GM12878 (cell line): ENCODE measurements at regions not wholly inside any gene's neighbourhood (a gene's known extent, or its start where the extent isn't known, plus 50 kb on each side); places are given as distances from the start of the nearest gene placed in this dataset.

Experiments used
- ATAC-seq: fragments of 200-7000 bp; cut with Tn5 transposase; 3 replicates; pipeline ENCODE4 v1.9.1; 2020; ENCODE audit warnings: mild to moderate bottlenecking, moderate library complexity
- BruUV-seq: library from RNA; stranded (reverse); fragments of 400-500 nt; replicated peaks from 2 replicates; lab custom pipeline; 2021; lab: Mats Ljungman, UMichigan
- CTCF ChIA-PET: fragments of 300-600 bp; sonication (Branson Sonifier 250); formaldehyde crosslinking; extraction: SDS; loops from one replicate; lab custom pipeline; 2021; ENCODE audit warnings: inconsistent platforms; lab: Yijun Ruan, JAX
- POLR2A ChIA-PET: fragments of 350-600 bp; formaldehyde crosslinking; extraction: SDS; loops from one replicate; lab custom pipeline; 2021; ENCODE audit warnings: inconsistent platforms; lab: Charles Lee
- RAD21 ChIA-PET: fragments of 300-600 bp; sonication (Branson Sonifier 250); formaldehyde crosslinking; loops from one replicate; lab custom pipeline; 2023; ENCODE audit warnings: antibody characterized with exemption; ENCODE audit not compliant: unreplicated experiment; lab: Charles Lee
- SMC1A ChIA-PET: fragments of 300-600 bp; sonication (Branson Sonifier 250); formaldehyde crosslinking; loops from one replicate; lab custom pipeline; 2023; ENCODE audit not compliant: unreplicated experiment, uncharacterized antibody; lab: Charles Lee
- DNase-seq: peaks from one replicate; pipeline ENCODE4 v3.0.0-alpha.2; 2011; ENCODE audit warnings: low read depth, low spot score
- FAIRE-seq: peaks from 3 replicates; lab custom pipeline; 2011; peaks lifted over from hg19 to GRCh38; lab: Jason Lieb, UNC
- H2AFZ ChIP-seq: 2 replicates; pipeline ENCODE4 v1.6.0; 2011; ENCODE audit warnings: low read depth, low read length, control low read depth; ENCODE audit not compliant: control insufficient read depth
- H3K27ac ChIP-seq: 2 replicates; pipeline ENCODE4 v1.5.1; 2011; ENCODE audit warnings: control low read depth; ENCODE audit not compliant: control insufficient read depth, insufficient read depth
- H3K27me3 ChIP-seq, 2 experiments: replicated peaks in 1 of 2; 2 replicates each; pipeline versions ENCODE4 v1.6.0 to v1.6.1; 2011; ENCODE audit warnings: low read length in 1 of 2; ENCODE audit not compliant: control insufficient read depth in 2 of 2, insufficient read depth in 2 of 2
- H3K36me3 ChIP-seq, 2 experiments: 2 replicates each; pipeline ENCODE4 v1.5.1; 2011; ENCODE audit warnings: low read length in 1 of 2; ENCODE audit not compliant: control insufficient read depth in 2 of 2, insufficient read depth in 2 of 2
- H3K4me1 ChIP-seq: 2 replicates; pipeline ENCODE4 v1.6.1; 2011; ENCODE audit warnings: mild to moderate bottlenecking, low read length, moderate library complexity, mixed read lengths; ENCODE audit not compliant: control insufficient read depth, insufficient read depth
- H3K4me2 ChIP-seq: 2 replicates; pipeline ENCODE4 v1.6.0; 2011; ENCODE audit warnings: control low read depth; ENCODE audit not compliant: control insufficient read depth, insufficient read depth
- H3K4me3 ChIP-seq: fragments of 200-600 bp; sonication (generic); 2 replicates; pipeline ENCODE4 v1.5.1; 2016
- H3K79me2 ChIP-seq: 2 replicates; pipeline ENCODE4 v1.6.0; 2011; ENCODE audit warnings: low read length; ENCODE audit not compliant: control insufficient read depth, insufficient read depth
- H3K9ac ChIP-seq: 2 replicates; pipeline ENCODE4 v1.8.0; 2011; ENCODE audit warnings: low read length, control low read depth, mixed read lengths; ENCODE audit not compliant: control insufficient read depth, insufficient read depth
- H3K9me3 ChIP-seq: replicated peaks from 3 replicates; pipeline ENCODE4 v1.5.1; 2011; ENCODE audit warnings: mild to moderate bottlenecking, low read length; ENCODE audit not compliant: control insufficient read depth, insufficient read depth
- H4K20me1 ChIP-seq: 2 replicates; pipeline ENCODE4 v1.6.0; 2011; ENCODE audit not compliant: control insufficient read depth, insufficient read depth
- BHLHE40 ChIP-seq, 2 experiments: fragments of 450-650 bp in 1 of 2; IDR thresholded peaks; 2 replicates each; pipeline ENCODE4 v1.6.1; 2011 to 2017; ENCODE audit warnings: low read depth in 2 of 2, borderline replicate concordance in 1 of 2, improper control_type of control experiment in 1 of 2, low read length in 1 of 2, mild to moderate bottlenecking in 1 of 2
- DPF2 ChIP-seq: fragments of 450-650 bp; IDR thresholded peaks from 2 replicates; pipeline ENCODE4 v1.6.1; 2017; ENCODE audit warnings: mild to moderate bottlenecking
- IRF4 ChIP-seq: IDR thresholded peaks from 2 replicates; pipeline ENCODE4 v1.6.1; 2011; ENCODE audit warnings: low read depth, low read length
- NR2F1 ChIP-seq: fragments of 450-650 bp; conservative IDR thresholded peaks from 2 replicates; pipeline ENCODE4 v1.6.1; 2017; ENCODE audit warnings: mild to moderate bottlenecking
- RCOR1 ChIP-seq: conservative IDR thresholded peaks from 2 replicates; pipeline ENCODE4 v1.6.1; 2012; ENCODE audit warnings: low read depth, low read length, improper control_type of control experiment
- SMAD5 ChIP-seq: IDR thresholded peaks from 2 replicates; pipeline ENCODE4 v1.6.1; 2016; ENCODE audit warnings: antibody characterized with exemption, low read depth
- SMC3 ChIP-seq: IDR thresholded peaks from 2 replicates; pipeline ENCODE4 v1.6.1; 2011; ENCODE audit warnings: low read length, improper control_type of control experiment, borderline replicate concordance
- SREBF1 ChIP-seq: IDR thresholded peaks from 2 replicates; pipeline ENCODE4 v1.6.1; 2012; ENCODE audit warnings: mild to moderate bottlenecking, low read length
- SREBF2 ChIP-seq: IDR thresholded peaks from 2 replicates; pipeline ENCODE4 v1.6.1; 2012; ENCODE audit warnings: mild to moderate bottlenecking, low read length
- TCF7 ChIP-seq: IDR thresholded peaks from 2 replicates; pipeline ENCODE4 v1.6.1; 2014; ENCODE audit warnings: antibody characterized with exemption, borderline replicate concordance
- WGBS: methylation state at CpG from one replicate; pipeline ENCODE4 v1.1.6; 2016; ENCODE audit warnings: low lambda C conversion rate; ENCODE audit not compliant: insufficient replicate concordance, insufficient coverage; ENCODE audit errors: missing lambda C conversion rate; 5-methylcytosine and 5-hydroxymethylcytosine counted together
- in situ Hi-C: fragments of 300-500 bp; cut with MboI; formaldehyde crosslinking; loops from 9 replicates; pipeline ENCODE4 v1.14.3; 2018; ENCODE audit warnings: mixed read lengths
- intact Hi-C: fragments of 100-400 bp; cut with micrococcal nuclease; formaldehyde crosslinking; loops from one replicate; pipeline ENCODE4 v1.14.2; 2022; ENCODE audit not compliant: unreplicated experiment
- TF ChIP-seq, protein P1 (sequence below): fragments of 450-650 bp; IDR thresholded peaks from 2 replicates; pipeline ENCODE4 v1.6.1; 2016; ENCODE audit warnings: mild to moderate bottlenecking
- TF ChIP-seq, protein P2 (sequence below): fragments of 450-650 bp; IDR thresholded peaks from 2 replicates; pipeline ENCODE4 v1.6.1; 2014; ENCODE audit warnings: mild to moderate bottlenecking

DNA sequence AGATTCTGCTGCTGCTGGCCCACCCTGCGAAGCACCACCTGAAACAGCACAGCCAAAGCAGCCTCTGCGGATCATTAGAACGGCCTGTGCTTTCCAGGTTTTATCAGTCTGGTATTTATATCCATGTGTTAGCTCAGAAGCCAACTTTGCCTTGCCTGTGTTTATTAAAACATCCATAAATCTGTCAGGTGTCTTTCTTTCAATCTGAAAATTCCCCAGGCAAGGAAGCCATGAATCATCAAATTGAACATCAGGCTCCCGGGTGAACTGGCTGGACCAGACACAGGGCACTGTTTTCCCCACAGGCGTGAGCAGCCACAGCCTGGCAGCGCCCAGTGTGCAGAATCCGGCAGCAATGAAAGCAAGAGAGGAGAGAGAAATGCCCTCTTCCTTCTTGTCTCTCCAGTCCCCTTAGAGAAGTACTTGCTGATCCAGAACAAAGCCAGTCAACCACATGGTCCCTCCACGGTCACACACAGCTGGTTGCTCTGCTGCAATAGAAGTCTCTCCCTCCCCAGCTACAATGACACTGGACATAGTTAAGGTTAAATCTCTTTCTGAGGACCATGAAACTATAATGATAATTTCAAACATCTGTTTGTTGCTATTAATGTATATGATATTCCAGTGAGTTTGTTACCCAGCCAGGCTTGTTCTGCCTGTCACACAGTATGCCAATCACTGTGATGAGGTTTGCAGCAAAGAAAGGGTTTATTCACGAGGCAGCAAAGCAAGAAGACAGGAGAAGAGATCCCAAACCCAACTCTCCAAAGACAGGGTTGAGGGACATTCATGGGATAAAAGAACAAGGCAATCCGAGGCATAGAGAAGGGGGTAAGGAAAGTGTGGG lies 212.1 kb upstream of the FMN2 start:
- ATAC-seq (no peak), FAIRE-seq (no peak), DNase-seq (no peak)
- in situ Hi-C loops = no loop called here
- ChIA-PET CTCF (no interaction called here), SMC1A (no interaction called here), RAD21 (no interaction called here), POLR2A (no interaction called here)
- no peaks in the 10 kb centered on the region for H3K79me2 ChIP-seq
- TF ChIP-seq DPF2 = no peak
- TF ChIP-seq RCOR1 = no peak
- no peak for TF ChIP-seq BHLHE40 (IDR thresholded peaks at IDR 0.05; ENCODE audit: borderline replicate concordance in 1 of 2, low read depth in 2 of 2, low read length in 1 of 2)
- TF ChIP-seq, protein P1, sequence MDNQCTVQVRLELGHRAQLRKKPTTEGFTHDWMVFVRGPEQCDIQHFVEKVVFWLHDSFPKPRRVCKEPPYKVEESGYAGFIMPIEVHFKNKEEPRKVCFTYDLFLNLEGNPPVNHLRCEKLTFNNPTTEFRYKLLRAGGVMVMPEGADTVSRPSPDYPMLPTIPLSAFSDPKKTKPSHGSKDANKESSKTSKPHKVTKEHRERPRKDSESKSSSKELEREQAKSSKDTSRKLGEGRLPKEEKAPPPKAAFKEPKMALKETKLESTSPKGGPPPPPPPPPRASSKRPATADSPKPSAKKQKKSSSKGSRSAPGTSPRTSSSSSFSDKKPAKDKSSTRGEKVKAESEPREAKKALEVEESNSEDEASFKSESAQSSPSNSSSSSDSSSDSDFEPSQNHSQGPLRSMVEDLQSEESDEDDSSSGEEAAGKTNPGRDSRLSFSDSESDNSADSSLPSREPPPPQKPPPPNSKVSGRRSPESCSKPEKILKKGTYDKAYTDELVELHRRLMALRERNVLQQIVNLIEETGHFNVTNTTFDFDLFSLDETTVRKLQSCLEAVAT = no peak
- TF ChIP-seq TCF7 = no peak
- TF ChIP-seq SMC3 = no peak
- TF ChIP-seq SREBF2 = no peak
- TF ChIP-seq, protein P2, sequence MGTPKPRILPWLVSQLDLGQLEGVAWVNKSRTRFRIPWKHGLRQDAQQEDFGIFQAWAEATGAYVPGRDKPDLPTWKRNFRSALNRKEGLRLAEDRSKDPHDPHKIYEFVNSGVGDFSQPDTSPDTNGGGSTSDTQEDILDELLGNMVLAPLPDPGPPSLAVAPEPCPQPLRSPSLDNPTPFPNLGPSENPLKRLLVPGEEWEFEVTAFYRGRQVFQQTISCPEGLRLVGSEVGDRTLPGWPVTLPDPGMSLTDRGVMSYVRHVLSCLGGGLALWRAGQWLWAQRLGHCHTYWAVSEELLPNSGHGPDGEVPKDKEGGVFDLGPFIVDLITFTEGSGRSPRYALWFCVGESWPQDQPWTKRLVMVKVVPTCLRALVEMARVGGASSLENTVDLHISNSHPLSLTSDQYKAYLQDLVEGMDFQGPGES = no peak
- TF ChIP-seq IRF4 = no peak
- TF ChIP-seq SREBF1 = no peak
- no peak for TF ChIP-seq SMAD5
- no peak for TF ChIP-seq NR2F1
- H3K9ac ChIP-seq = no peak overlapping the region
- no peaks in the 10 kb centered on the region for H4K20me1 ChIP-seq
- H3K27me3 ChIP-seq = no peaks in the 10 kb centered on the region
- intact Hi-C loops = no loop called here
- no peak overlapping the region for H3K27ac ChIP-seq
- no peaks in the 10 kb centered on the region for H3K9me3 ChIP-seq
- no peaks in the 10 kb centered on the region for H3K4me1 ChIP-seq
- H3K4me2 ChIP-seq = no peak overlapping the region
- 23% methylated on average over 10 of the region's 10 CpGs for WGBS
- no peak overlapping the region for H3K4me3 ChIP-seq
- BruUV-seq = no TSS peak
- no peaks in the 10 kb centered on the region for H3K36me3 ChIP-seq
- H2AFZ ChIP-seq = no peak overlapping the region
